ENCODE measurements at regions not wholly inside any gene's neighbourhood (a gene's known extent, or its start where the extent isn't known, plus 50 kb on each side); places are given as distances from the start of the nearest gene placed in this dataset.

- Histone ChIP-seq H3K79me2 (ENCODE audit: control insufficient read depth, insufficient read depth, low read length) (no peaks in the 10 kb centered on the region), H3K4me1 (ENCODE audit: control insufficient read depth, extremely low read depth, insufficient read depth, low read length) (no peaks in the 10 kb centered on the region), H3K9me3 (ENCODE audit: control insufficient read depth, low read depth, low read length) (no peaks in the 10 kb centered on the region), H3K27ac (ENCODE audit: control insufficient read depth, insufficient read depth, low read length) (no peak overlapping the region), H4K20me1 (ENCODE audit: control insufficient read depth, extremely low read depth, insufficient read depth, low read length) (peaks cover 9% of the 10 kb centered on the region), H3K4me2 (ENCODE audit: control insufficient read depth, extremely low read depth, insufficient read depth, low read depth, low read length) (no peak overlapping the region), H2AFZ (ENCODE audit: control insufficient read depth, low read length) (no peak overlapping the region), H3K4me3 (ENCODE audit: control insufficient read depth in 2 of 3, extremely low read depth in 1 of 3, insufficient read depth in 2 of 3, low read depth in 1 of 3, low read length in 3 of 3) (no peak overlapping the region), H3K27me3 (ENCODE audit: control insufficient read depth, extremely low read depth, insufficient read depth, low read length) (no peaks in the 10 kb centered on the region), H3K9me1 (ENCODE audit: control insufficient read depth, extremely low read depth, insufficient read depth, low read length) (no peaks in the 10 kb centered on the region), H3K9ac (ENCODE audit: control insufficient read depth, extremely low read depth, insufficient read depth, low read length) (no peak overlapping the region), H3K36me3 (ENCODE audit: control insufficient read depth in 2 of 2, extremely low read depth in 1 of 2, insufficient read depth in 2 of 2, low read length in 2 of 2) (no peaks in the 10 kb centered on the region)
- no peak for DNase-seq (ENCODE audit: low read depth, low spot score)
- dilution Hi-C loops (cut with MboI; ENCODE audit: extremely low pct_ligation_motif_present, low sequenced_read_pairs): no loop called here
- no peak for FAIRE-seq
- no peak for TF ChIP-seq EZH2 (IDR thresholded peaks at IDR 0.05; ENCODE audit: low read length)
- TF ChIP-seq, protein P1, sequence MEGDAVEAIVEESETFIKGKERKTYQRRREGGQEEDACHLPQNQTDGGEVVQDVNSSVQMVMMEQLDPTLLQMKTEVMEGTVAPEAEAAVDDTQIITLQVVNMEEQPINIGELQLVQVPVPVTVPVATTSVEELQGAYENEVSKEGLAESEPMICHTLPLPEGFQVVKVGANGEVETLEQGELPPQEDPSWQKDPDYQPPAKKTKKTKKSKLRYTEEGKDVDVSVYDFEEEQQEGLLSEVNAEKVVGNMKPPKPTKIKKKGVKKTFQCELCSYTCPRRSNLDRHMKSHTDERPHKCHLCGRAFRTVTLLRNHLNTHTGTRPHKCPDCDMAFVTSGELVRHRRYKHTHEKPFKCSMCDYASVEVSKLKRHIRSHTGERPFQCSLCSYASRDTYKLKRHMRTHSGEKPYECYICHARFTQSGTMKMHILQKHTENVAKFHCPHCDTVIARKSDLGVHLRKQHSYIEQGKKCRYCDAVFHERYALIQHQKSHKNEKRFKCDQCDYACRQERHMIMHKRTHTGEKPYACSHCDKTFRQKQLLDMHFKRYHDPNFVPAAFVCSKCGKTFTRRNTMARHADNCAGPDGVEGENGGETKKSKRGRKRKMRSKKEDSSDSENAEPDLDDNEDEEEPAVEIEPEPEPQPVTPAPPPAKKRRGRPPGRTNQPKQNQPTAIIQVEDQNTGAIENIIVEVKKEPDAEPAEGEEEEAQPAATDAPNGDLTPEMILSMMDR (optimal IDR thresholded peaks at IDR 0.05 in 1 of 3, IDR thresholded peaks at IDR 0.05 in 1 of 3, conservative IDR thresholded peaks at IDR 0.05 in 1 of 3; ENCODE audit: extremely low read depth in 1 of 3, insufficient read depth in 2 of 3, low read length in 3 of 3): no peak
Observed at GRCh38 chr16:85279402-85279801, 167.1 kb upstream of the CIBAR2 start.

- Histone ChIP-seq H3K27me3 (ENCODE audit: control insufficient read depth, extremely low read depth, insufficient read depth, low read length) (no peaks in the 10 kb centered on the region), H4K20me1 (ENCODE audit: control insufficient read depth, extremely low read depth, insufficient read depth, low read length) (peaks cover 7% of the 10 kb centered on the region), H3K9me1 (ENCODE audit: control insufficient read depth, extremely low read depth, insufficient read depth, low read length) (no peaks in the 10 kb centered on the region), H3K9ac (ENCODE audit: control insufficient read depth, extremely low read depth, insufficient read depth, low read length) (no peak overlapping the region), H3K4me3 (ENCODE audit: control insufficient read depth in 2 of 3, extremely low read depth in 1 of 3, insufficient read depth in 2 of 3, low read depth in 1 of 3, low read length in 3 of 3) (no peak overlapping the region), H3K9me3 (ENCODE audit: control insufficient read depth, low read depth, low read length) (no peaks in the 10 kb centered on the region), H3K27ac (ENCODE audit: control insufficient read depth, insufficient read depth, low read length) (no peak overlapping the region), H3K4me2 (ENCODE audit: control insufficient read depth, extremely low read depth, insufficient read depth, low read depth, low read length) (no peak overlapping the region), H3K4me1 (ENCODE audit: control insufficient read depth, extremely low read depth, insufficient read depth, low read length) (no peaks in the 10 kb centered on the region), H2AFZ (ENCODE audit: control insufficient read depth, low read length) (no peak overlapping the region), H3K36me3 (ENCODE audit: control insufficient read depth in 2 of 2, extremely low read depth in 1 of 2, insufficient read depth in 2 of 2, low read length in 2 of 2) (no peaks in the 10 kb centered on the region), H3K79me2 (ENCODE audit: control insufficient read depth, insufficient read depth, low read length) (no peaks in the 10 kb centered on the region)
- dilution Hi-C loops (cut with MboI; ENCODE audit: extremely low pct_ligation_motif_present, low sequenced_read_pairs): no loop called here
- FAIRE-seq (no peak), DNase-seq (ENCODE audit: low read depth, low spot score) (no peak)
- no peak for TF ChIP-seq EZH2 (IDR thresholded peaks at IDR 0.05; ENCODE audit: low read length)
- TF ChIP-seq, protein P1 (optimal IDR thresholded peaks at IDR 0.05 in 1 of 3, IDR thresholded peaks at IDR 0.05 in 1 of 3, conservative IDR thresholded peaks at IDR 0.05 in 1 of 3; ENCODE audit: extremely low read depth in 1 of 3, insufficient read depth in 2 of 3, low read length in 3 of 3): no peak
Observed at GRCh38 chr16:85279825-85280545, 167.7 kb upstream of the CIBAR2 start.
